ENCODE measurements at regions not wholly inside any gene's neighbourhood (a gene's known extent, or its start where the extent isn't known, plus 50 kb on each side); places are given as distances from the start of the nearest gene placed in this dataset.
A peak's percentile ranks its signal among the peaks of the same experiment; 100 is the strongest.

GRCh38 chr13:97561182-97561581 lies 127.2 kb downstream of the RAP2A start:
- no peak for DNase-seq (ENCODE audit: low spot score)

- no peak for DNase-seq (ENCODE audit: low spot score)
Measured at GRCh38 chr13:97562962-97563361, 129.0 kb downstream of the RAP2A start.

- no peak for DNase-seq (ENCODE audit: low spot score)
Measured at GRCh38 chr13:97564956-97565355, 131.0 kb downstream of the RAP2A start.

GRCh38 chr13:97565906-97566305 lies 131.9 kb downstream of the RAP2A start:
- no peak for DNase-seq (ENCODE audit: low spot score)

GRCh38 chr13:97566907-97567306 lies 132.9 kb downstream of the RAP2A start:
- no peak for DNase-seq (ENCODE audit: low spot score)

- peak; percentile 53 for DNase-seq (ENCODE audit: low spot score)
Measured at GRCh38 chr13:97567510-97568243, 133.7 kb downstream of the RAP2A start.

GRCh38 chr13:97568850-97569249 lies 134.9 kb downstream of the RAP2A start:
- DNase-seq (ENCODE audit: low spot score): peak; percentile 4

GRCh38 chr13:97569841-97570240 lies 135.9 kb downstream of the RAP2A start:
- no peak for DNase-seq (ENCODE audit: low spot score)

- DNase-seq (ENCODE audit: low spot score): no peak
Measured at GRCh38 chr13:97570442-97570841, 136.5 kb downstream of the RAP2A start.

- DNase-seq (ENCODE audit: low spot score): no peak
Measured at GRCh38 chr13:97573011-97573410, 139.0 kb downstream of the RAP2A start.

GRCh38 chr13:97574926-97575325 lies 141.0 kb downstream of the RAP2A start:
- DNase-seq (ENCODE audit: low spot score): peak; percentile 5

- no peak for DNase-seq (ENCODE audit: low spot score)
Measured at GRCh38 chr13:97577026-97577425, 143.1 kb downstream of the RAP2A start.

GRCh38 chr13:97582170-97582569 lies 148.2 kb downstream of the RAP2A start:
- no peak for DNase-seq (ENCODE audit: low spot score)

- DNase-seq (ENCODE audit: low spot score): no peak
Measured at GRCh38 chr13:97583907-97584497, 150.0 kb downstream of the RAP2A start.

- DNase-seq (ENCODE audit: low spot score): no peak
Measured at GRCh38 chr13:97586941-97587340, 153.0 kb downstream of the RAP2A start.

GRCh38 chr13:97588993-97589392 lies 155.0 kb downstream of the RAP2A start:
- no peak for DNase-seq (ENCODE audit: low spot score)

- DNase-seq (ENCODE audit: low spot score): peak; percentile 36
Measured at GRCh38 chr13:97600458-97601075, 166.6 kb downstream of the RAP2A start.

- no peak for DNase-seq (ENCODE audit: low spot score)
Measured at GRCh38 chr13:97615266-97615665, 181.3 kb downstream of the RAP2A start.

GRCh38 chr13:97616385-97616784 lies 182.4 kb downstream of the RAP2A start:
- DNase-seq (ENCODE audit: low spot score): no peak

GRCh38 chr13:97621025-97621424 lies 187.1 kb downstream of the RAP2A start:
- no peak for DNase-seq (ENCODE audit: low spot score)

GRCh38 chr13:97621631-97622030 lies 187.7 kb downstream of the RAP2A start:
- no peak for DNase-seq (ENCODE audit: low spot score)

GRCh38 chr13:97627566-97627965 lies 193.6 kb downstream of the RAP2A start:
- peak; percentile 76 for DNase-seq (ENCODE audit: low spot score)

- no peak for DNase-seq (ENCODE audit: low spot score)
Measured at GRCh38 chr13:97629601-97630272, 195.8 kb downstream of the RAP2A start.
